ENCODE measurements at regions not wholly inside any gene's neighbourhood (a gene's known extent, or its start where the extent isn't known, plus 50 kb on each side); places are given as distances from the start of the nearest gene placed in this dataset.

GRCh38 chr15:98289747-98290146 lies 329.2 kb downstream of the ARRDC4 start:
- TF ChIP-seq REST (IDR thresholded peaks at IDR 0.05; ENCODE audit: insufficient replicate concordance, low read depth) (no peak), GABPA (IDR thresholded peaks at IDR 0.05; ENCODE audit: low read depth) (no peak), CTCF (IDR thresholded peaks at IDR 0.05; ENCODE audit: insufficient read depth, low read length) (no peak), POLR2AphosphoS5 (IDR thresholded peaks at IDR 0.05; ENCODE audit: low read depth) (no peak), SPI1 (IDR thresholded peaks at IDR 0.05; ENCODE audit: borderline replicate concordance, low read depth) (no peak)
